Tibial nerve (tissue), 3 donors: ENCODE measurements at regions not wholly inside any gene's neighbourhood (a gene's known extent, or its start where the extent isn't known, plus 50 kb on each side); places are given as distances from the start of the nearest gene placed in this dataset.

ENCODE experiments used
- POLR2A ChIP-seq, 2 donors: fragments of 450-650 bp; IDR thresholded peaks; one replicate each; pipeline ENCODE4 v1.6.1; 2017; ENCODE audit warnings: antibody characterized with exemption in 2 of 2, mild to moderate bottlenecking in 2 of 2, moderate library complexity in 2 of 2
- TF ChIP-seq, protein P1 (sequence below), 5 experiments: fragments of 200-600 bp in 3 of 5; fragments of 450-650 bp in 2 of 5; sonication (generic) in 3 of 5; IDR thresholded peaks; one replicate each; pipeline ENCODE4 v1.5.1; 2016 to 2019; ENCODE audit warnings: antibody characterized with exemption in 5 of 5, mild to moderate bottlenecking in 3 of 5, moderate library complexity in 2 of 5

- TF ChIP-seq POLR2A (IDR thresholded peaks at IDR 0.05) = no peak
- TF ChIP-seq, protein P1, sequence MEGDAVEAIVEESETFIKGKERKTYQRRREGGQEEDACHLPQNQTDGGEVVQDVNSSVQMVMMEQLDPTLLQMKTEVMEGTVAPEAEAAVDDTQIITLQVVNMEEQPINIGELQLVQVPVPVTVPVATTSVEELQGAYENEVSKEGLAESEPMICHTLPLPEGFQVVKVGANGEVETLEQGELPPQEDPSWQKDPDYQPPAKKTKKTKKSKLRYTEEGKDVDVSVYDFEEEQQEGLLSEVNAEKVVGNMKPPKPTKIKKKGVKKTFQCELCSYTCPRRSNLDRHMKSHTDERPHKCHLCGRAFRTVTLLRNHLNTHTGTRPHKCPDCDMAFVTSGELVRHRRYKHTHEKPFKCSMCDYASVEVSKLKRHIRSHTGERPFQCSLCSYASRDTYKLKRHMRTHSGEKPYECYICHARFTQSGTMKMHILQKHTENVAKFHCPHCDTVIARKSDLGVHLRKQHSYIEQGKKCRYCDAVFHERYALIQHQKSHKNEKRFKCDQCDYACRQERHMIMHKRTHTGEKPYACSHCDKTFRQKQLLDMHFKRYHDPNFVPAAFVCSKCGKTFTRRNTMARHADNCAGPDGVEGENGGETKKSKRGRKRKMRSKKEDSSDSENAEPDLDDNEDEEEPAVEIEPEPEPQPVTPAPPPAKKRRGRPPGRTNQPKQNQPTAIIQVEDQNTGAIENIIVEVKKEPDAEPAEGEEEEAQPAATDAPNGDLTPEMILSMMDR (IDR thresholded peaks at IDR 0.05) = no peak
Measured at GRCh38 chr22:22032906-22033802, 50.6 kb upstream of the TOP3B start.
